AG08396 (cell line): ENCODE measurements at regions not wholly inside any gene's neighbourhood (a gene's known extent, or its start where the extent isn't known, plus 50 kb on each side); places are given as distances from the start of the nearest gene placed in this dataset.
"Not testable (repeated sequence)": the region's sequence is repeated elsewhere in the genome, so short reads cannot be mapped to it uniquely, and the experiment has no call there.

Source experiments
- DNase-seq: peaks from one replicate; pipeline ENCODE4 v3.0.0; 2012; ENCODE audit warnings: low spot score, mixed read lengths

DNA sequence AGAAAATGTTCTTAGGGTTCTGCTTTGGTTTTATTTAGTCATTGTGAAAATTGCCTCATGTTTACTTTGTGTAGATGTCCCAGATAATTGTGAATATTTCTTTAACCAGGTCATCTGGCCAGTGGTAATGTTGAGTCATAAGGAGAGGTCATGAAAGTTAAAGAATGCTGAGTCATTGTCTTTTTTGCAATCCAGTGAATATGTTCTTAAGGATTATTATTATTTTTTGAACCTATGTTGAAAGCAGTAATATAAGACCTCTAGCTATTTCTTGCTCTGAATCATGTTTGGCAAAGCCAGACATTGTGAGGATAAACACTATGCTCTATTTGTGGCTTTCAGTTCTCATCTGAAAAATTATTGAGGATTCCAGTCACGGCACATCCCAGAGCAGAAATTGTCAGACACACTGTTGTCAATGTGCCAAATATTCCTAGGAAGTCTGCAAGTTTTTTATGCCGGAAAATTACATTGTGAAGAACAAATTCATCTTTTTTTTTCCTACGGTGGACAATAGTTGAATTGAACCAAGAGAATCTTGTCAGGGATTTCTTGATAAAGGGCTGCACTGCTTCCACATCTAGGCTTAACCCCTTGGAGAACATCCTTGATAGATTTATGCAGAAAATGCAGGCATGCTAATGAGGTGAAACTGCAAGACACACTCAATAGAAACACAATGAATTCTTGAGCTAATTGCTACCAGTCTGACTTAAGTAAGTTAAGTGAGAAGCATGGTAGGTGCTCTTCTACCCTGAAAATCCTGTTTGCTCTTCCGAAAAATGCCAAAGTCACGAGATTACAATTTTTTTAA, 369.6 kb downstream of the ATP23 start:
- peak; percentile 51 for DNase-seq

DNA sequence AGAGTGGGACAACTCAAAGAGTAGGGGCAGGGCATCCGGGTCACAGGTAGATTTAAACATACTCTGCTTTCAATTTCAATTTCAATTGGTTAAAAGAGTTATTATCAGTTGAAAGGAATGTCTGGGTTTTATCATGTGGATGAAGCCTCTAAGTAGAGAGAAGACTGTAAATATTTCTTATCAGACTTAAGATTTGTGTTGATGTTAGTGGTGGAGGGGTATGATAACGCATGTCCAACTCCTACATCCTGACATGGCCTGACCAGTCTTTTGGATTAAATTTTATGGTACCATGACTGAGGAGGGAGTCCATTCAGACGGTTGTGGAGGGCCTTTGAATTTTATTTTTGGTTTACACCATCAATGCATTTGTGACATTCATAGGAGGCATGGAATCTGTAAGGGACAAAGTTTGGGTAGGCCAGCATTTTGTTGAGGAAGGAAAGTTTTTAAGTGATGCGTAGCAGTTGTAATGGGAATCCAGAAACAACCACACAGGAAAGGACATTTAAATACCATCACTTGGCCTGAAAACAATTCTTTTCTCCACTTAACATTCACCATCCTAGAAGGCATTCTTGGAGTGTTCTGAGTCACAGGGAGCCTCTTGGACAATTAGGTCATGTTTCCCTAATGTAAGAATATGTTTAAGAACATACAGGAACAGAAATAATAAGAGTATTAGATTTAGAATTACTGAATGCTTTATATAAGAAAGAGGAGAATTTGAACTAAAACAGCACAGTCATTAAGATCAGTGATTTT, 371.9 kb downstream of the ATP23 start:
- peak; percentile 30 for DNase-seq

GRCh38 chr12:58314610-58315009, 373.2 kb downstream of the ATP23 start:
- no peak for DNase-seq

DNA sequence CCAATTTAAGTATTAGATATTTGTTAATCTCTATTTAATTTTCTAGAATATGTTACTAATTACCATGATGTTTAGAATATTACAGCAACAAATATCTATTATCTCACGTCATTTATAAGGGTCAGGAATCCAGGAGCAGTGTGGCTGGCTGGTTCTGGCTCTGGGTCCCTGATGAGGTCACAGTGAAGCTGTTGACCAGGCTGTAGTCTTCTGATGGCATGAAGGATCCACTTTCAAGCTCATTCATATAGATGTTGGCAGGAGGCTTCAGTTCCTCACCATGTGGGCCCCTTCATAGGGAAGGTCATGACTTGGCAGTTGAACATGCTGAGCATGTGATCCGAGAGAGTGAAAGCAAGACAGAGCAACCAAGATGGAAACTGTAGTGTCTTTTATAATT, 375.6 kb downstream of the ATP23 start:
- DNase-seq, result no peak

- DNase-seq, result no peak
Observed at GRCh38 chr12:58321414-58321813, 380.0 kb downstream of the ATP23 start.

DNA sequence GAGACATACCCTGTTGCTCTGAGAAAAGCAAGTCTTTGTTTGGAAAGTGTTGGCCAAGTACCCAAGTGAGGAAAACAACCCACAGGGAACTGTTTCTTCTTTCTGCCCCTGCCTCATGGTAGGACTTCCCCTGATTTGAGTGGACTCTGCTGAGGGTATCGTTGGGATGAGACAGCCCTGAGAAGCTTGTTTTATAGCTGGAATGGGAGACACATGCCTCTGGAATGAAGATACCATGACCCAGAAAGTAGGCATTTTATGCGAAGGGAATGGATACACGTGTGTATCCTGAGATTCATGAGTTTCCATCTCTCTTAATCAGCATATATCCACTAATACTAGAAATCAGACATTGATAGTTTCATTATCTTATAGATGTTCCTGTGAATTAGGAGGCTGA, 382.3 kb downstream of the ATP23 start:
- no peak for DNase-seq

- no peak for DNase-seq
Observed at GRCh38 chr12:58325561-58325960, 384.2 kb downstream of the ATP23 start.

GRCh38 chr12:58326534-58326933, 385.2 kb downstream of the ATP23 start:
- no peak for DNase-seq

DNA sequence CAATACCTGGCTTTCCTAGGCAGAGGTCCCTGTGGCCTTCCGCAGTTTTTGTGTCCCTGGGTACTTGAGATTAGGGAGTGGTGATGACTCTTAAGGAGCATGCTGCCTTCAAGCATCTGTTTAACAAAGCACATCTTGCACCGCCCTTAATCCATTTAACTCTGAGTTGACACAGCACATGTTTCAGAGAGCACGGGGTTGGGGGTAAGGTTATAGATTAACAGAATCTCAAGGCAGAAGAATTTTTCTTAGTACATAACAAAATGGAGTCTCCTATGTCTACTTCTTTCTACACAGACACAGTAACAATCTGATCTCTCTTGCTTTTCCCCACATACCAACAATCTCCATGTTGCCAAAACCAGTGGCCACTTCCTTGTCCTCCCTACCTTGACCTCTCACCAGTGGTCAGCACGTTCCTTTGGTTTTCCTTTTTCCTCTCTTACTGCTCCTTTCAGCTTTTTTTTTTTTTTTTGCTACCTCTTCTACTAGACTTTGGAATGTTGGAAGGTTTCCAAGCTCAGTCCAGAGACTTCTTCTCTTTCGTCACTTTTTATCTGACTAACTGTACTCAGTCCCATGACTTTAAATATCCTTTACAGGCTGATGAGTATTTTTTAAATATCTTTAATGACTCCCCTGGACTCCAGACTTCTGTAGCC, 395.3 kb downstream of the ATP23 start:
- peak; percentile 25 for DNase-seq

DNA sequence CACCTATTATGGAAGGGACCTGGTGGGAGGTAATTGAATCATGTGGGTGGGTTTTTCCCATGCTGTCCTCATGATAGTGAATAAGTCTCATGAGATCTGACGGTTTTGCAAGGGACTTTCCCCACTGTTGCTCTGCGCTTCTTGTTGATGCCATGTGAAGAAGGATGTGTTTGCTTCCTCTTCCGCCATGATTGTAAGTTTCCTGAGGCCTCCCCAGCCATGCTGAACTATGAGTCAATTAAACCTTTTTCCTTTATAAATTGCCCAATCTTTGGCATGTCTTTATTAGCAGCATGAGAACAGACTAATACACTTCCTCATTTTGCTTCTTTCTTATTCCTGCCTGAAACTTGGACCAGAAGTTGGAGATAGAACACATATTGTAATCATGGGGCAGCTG, 396.2 kb downstream of the ATP23 start:
- DNase-seq, result not testable (repeated sequence)

- DNase-seq, result no peak
Observed at GRCh38 chr12:58341791-58342190, 400.4 kb downstream of the ATP23 start.

DNA sequence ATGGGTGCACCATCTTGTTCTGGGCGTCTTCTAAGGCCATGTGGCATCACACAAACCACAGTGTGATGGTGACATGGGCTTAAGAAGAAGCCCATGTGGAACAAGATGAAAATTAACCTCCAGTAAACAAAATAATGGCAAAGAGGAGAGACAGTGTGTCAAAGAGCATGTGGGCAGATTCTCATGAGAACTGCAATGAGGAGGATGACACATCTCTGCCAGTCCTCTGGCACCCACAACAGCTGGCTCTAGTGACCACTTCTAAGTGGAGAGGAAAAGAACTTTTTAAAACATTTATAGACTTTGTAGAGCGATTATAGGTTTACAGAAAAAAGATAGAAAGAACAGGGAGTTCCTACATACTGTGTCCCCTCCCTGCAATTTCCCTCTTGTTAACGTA, 401.4 kb downstream of the ATP23 start:
- DNase-seq, result no peak

GRCh38 chr12:58346032-58346632, 404.8 kb downstream of the ATP23 start:
- peak; percentile 25 for DNase-seq

DNA sequence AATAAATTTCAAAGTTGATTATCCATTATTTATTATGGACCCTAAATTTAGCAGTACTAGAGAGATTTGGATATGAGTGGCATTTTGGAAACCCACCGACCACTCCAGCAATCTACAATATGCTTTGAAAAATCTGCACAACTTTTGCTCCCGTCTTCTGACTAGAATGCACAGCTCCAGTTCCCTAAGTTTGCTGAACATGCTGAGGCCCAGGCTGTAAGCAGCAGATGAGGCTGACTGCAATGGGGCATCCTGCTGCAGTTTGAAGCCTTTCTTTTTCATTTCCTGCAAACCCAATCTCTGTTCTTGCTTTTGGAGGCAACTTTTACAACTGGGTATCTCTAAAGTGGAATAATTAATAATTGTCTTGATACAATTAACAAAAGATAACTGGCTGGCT, 405.8 kb downstream of the ATP23 start:
- no peak for DNase-seq

GRCh38 chr12:58347691-58348090, 406.3 kb downstream of the ATP23 start:
- no peak for DNase-seq

DNA sequence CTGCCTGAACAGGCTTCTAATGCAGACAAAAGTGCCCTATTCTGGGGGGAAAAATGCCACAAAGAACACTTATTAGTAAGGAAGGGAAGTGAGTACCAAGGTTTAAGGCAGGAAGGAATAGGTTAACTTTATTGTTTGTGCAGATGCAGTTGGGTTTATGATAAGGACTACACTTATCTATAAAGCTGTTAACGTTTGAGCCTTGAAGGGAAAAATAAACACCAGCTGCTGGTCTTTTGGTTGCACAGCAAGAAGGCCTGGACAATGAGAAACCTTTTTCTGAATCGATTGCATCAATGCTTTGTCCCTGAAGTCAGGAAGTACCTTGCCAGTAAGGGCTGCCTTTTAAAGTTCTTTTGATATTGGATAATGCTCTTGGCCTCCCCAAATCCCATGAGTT, 407.8 kb downstream of the ATP23 start:
- DNase-seq, result no peak

- no peak for DNase-seq
Observed at GRCh38 chr12:58356794-58357193, 415.4 kb downstream of the ATP23 start.

DNA sequence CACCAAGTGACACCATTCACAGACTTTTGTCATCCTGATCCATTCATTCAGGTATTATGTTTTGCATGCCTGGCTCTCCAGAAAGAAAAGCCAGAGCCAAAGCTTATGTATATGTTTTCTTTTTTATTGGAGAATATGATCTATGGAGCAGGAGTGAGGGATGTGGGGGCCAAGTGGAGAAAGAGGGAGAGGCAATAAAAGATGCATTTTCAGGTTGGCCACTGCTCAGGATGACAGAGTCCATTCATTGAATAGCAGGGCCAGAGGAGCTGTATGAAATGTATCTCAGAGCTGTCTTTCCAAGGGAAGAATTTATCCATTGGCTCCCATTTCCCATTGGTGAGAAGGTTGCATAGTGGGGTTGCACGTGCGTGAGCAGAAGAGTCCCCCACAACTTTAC, 416.1 kb downstream of the ATP23 start:
- DNase-seq, result no peak

DNA sequence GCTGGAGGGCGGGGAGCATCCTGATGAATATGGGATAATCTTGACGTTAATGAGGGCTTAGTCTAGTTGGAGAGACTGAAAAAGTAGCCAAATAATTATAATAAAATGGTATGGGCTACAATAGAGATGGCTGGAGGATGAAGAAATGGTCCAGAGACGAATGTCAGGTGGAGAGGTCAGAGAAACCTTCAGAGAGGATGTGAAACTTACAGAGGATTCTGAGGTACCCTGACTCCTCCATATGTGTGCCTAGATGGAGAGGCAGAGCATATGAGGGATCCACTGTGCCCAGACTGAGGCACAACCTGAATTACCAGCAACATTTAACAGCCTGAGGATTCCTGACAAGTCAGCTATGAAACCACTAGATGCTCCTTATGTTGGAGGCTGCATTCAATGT, 417.0 kb downstream of the ATP23 start:
- DNase-seq, result no peak

- DNase-seq, result no peak
Observed at GRCh38 chr12:58359084-58359483, 417.7 kb downstream of the ATP23 start.

- DNase-seq, result no peak
Observed at GRCh38 chr12:58361056-58361455, 419.7 kb downstream of the ATP23 start.

GRCh38 chr12:58363971-58364370, 422.6 kb downstream of the ATP23 start:
- no peak for DNase-seq
